ENCODE measurements at regions not wholly inside any gene's neighbourhood (a gene's known extent, or its start where the extent isn't known, plus 50 kb on each side); places are given as distances from the start of the nearest gene placed in this dataset.

GRCh38 chr6:33901822-33902456 lies 98.1 kb upstream of the MLN start:
- TF ChIP-seq CTCF (IDR thresholded peaks at IDR 0.05) (no peak), POLR2A (IDR thresholded peaks at IDR 0.05) (no peak)

Measured in adrenal gland (tissue), 5 donors.